ENCODE measurements at regions not wholly inside any gene's neighbourhood (a gene's known extent, or its start where the extent isn't known, plus 50 kb on each side); places are given as distances from the start of the nearest gene placed in this dataset.

DNA sequence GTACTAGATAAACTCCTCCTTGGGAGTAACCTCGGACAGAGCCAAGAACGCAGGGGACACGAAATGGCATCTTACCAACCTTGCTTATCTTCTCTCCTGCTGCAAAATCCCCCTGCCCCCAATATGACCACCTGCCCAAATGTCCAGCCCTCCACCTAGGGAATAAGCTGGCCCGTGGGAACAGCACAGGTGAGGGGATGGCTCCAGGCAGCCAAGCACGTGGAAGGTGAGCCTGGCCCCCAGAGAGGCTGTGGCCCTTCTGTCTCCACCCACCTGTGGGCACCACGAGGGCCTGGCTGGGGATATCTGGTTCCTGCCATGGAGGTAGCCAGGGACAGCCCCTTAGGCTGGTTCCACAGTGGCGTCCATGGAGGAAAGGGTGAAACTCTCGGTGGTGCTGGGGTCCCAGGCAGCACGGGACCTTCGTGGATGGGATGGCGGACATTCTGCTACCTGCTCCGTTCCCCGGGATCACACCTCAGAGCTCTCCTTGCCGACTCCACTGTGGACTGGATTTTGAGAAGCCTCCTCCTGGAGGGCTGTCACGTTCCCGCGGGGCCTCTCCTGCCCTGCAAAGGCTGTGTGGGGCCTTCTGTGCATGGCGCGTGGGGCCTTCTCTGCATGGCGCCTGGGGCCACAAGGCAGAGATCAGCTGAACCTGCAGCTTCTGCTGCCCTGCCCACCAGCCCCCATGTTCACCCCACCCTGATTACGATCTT is 388.5 kb upstream of the TNRC6C start:
- TF ChIP-seq, protein P1, sequence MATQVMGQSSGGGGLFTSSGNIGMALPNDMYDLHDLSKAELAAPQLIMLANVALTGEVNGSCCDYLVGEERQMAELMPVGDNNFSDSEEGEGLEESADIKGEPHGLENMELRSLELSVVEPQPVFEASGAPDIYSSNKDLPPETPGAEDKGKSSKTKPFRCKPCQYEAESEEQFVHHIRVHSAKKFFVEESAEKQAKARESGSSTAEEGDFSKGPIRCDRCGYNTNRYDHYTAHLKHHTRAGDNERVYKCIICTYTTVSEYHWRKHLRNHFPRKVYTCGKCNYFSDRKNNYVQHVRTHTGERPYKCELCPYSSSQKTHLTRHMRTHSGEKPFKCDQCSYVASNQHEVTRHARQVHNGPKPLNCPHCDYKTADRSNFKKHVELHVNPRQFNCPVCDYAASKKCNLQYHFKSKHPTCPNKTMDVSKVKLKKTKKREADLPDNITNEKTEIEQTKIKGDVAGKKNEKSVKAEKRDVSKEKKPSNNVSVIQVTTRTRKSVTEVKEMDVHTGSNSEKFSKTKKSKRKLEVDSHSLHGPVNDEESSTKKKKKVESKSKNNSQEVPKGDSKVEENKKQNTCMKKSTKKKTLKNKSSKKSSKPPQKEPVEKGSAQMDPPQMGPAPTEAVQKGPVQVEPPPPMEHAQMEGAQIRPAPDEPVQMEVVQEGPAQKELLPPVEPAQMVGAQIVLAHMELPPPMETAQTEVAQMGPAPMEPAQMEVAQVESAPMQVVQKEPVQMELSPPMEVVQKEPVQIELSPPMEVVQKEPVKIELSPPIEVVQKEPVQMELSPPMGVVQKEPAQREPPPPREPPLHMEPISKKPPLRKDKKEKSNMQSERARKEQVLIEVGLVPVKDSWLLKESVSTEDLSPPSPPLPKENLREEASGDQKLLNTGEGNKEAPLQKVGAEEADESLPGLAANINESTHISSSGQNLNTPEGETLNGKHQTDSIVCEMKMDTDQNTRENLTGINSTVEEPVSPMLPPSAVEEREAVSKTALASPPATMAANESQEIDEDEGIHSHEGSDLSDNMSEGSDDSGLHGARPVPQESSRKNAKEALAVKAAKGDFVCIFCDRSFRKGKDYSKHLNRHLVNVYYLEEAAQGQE (IDR thresholded peaks at IDR 0.05; ENCODE audit: insufficient read depth in 1 of 2, low read depth in 2 of 2, low read length in 2 of 2): no peak
- TF ChIP-seq POLR2AphosphoS5 (IDR thresholded peaks at IDR 0.05; ENCODE audit: low read depth, low read length) (no peak), TAF1 (IDR thresholded peaks at IDR 0.05; ENCODE audit: borderline replicate concordance, insufficient read depth, low read length) (no peak)

Measured in PFSK-1 (cell line).